ENCODE measurements at regions not wholly inside any gene's neighbourhood (a gene's known extent, or its start where the extent isn't known, plus 50 kb on each side); places are given as distances from the start of the nearest gene placed in this dataset.

- intact Hi-C loops (cut with DNase I) = no loop called here
- no peaks in the 10 kb centered on the region for H3K27me3 ChIP-seq (ENCODE audit: control insufficient read depth, insufficient read depth, low read length)
- no peaks in the 10 kb centered on the region for H3K9me3 ChIP-seq (ENCODE audit: control insufficient read depth in 2 of 3, insufficient read depth in 1 of 3, low read length in 3 of 3)
- FAIRE-seq (no peak), DNase-seq (no peak)
- H3K4me1 ChIP-seq (ENCODE audit: control insufficient read depth in 2 of 3, insufficient read depth in 2 of 3, low read depth in 1 of 3, low read length in 3 of 3) = no peaks in the 10 kb centered on the region
- H3K4me3 ChIP-seq (ENCODE audit: low read length in 3 of 3) = no peak overlapping the region
- no peak overlapping the region for H3K9ac ChIP-seq (ENCODE audit: low read length in 3 of 3)
- TF ChIP-seq CTCF (IDR thresholded peaks at IDR 0.05; ENCODE audit: borderline replicate concordance, extremely low read depth, insufficient read depth) = no peak
- no peaks in the 10 kb centered on the region for H3K36me3 ChIP-seq (ENCODE audit: control insufficient read depth in 2 of 3, insufficient read depth in 3 of 3, low read length in 3 of 3)
- H3K27ac ChIP-seq (ENCODE audit: low read depth in 2 of 2, low read length in 2 of 2) = no peak overlapping the region
Observed at GRCh38 chrX:4277122-4277521, 563.7 kb upstream of the PRKX start.

- no peak for FAIRE-seq
- H3K36me3 ChIP-seq (ENCODE audit: control insufficient read depth in 2 of 3, insufficient read depth in 3 of 3, low read length in 3 of 3) = no peaks in the 10 kb centered on the region
- no peaks in the 10 kb centered on the region for H3K9me3 ChIP-seq (ENCODE audit: control insufficient read depth in 2 of 3, insufficient read depth in 1 of 3, low read length in 3 of 3)
- H3K4me1 ChIP-seq (ENCODE audit: control insufficient read depth in 2 of 3, insufficient read depth in 2 of 3, low read depth in 1 of 3, low read length in 3 of 3) = no peaks in the 10 kb centered on the region
- intact Hi-C loops (cut with DNase I) = no loop called here
- no peak overlapping the region for H3K27ac ChIP-seq (ENCODE audit: low read depth in 2 of 2, low read length in 2 of 2)
- no peak overlapping the region for H3K4me3 ChIP-seq (ENCODE audit: low read length in 3 of 3)
- TF ChIP-seq CTCF (IDR thresholded peaks at IDR 0.05; ENCODE audit: borderline replicate concordance, extremely low read depth, insufficient read depth) = no peak
- H3K9ac ChIP-seq (ENCODE audit: low read length in 3 of 3) = no peak overlapping the region
- no peak for DNase-seq
- no peaks in the 10 kb centered on the region for H3K27me3 ChIP-seq (ENCODE audit: control insufficient read depth, insufficient read depth, low read length)
Observed at GRCh38 chrX:4268676-4269075, 555.2 kb upstream of the PRKX start.

GRCh38 chrX:4265036-4265435 is 551.6 kb upstream of the PRKX start:
- Histone ChIP-seq H3K9me3 (ENCODE audit: control insufficient read depth in 2 of 3, insufficient read depth in 1 of 3, low read length in 3 of 3) (no peaks in the 10 kb centered on the region), H3K4me3 (ENCODE audit: low read length in 3 of 3) (no peak overlapping the region), H3K4me1 (ENCODE audit: control insufficient read depth in 2 of 3, insufficient read depth in 2 of 3, low read depth in 1 of 3, low read length in 3 of 3) (no peaks in the 10 kb centered on the region), H3K36me3 (ENCODE audit: control insufficient read depth in 2 of 3, insufficient read depth in 3 of 3, low read length in 3 of 3) (no peaks in the 10 kb centered on the region), H3K27ac (ENCODE audit: low read depth in 2 of 2, low read length in 2 of 2) (no peak overlapping the region), H3K9ac (ENCODE audit: low read length in 3 of 3) (no peak overlapping the region), H3K27me3 (ENCODE audit: control insufficient read depth, insufficient read depth, low read length) (no peaks in the 10 kb centered on the region)
- TF ChIP-seq CTCF (IDR thresholded peaks at IDR 0.05; ENCODE audit: borderline replicate concordance, extremely low read depth, insufficient read depth) = no peak
- intact Hi-C loops (cut with DNase I) = no loop called here
- no peak for FAIRE-seq
- DNase-seq = no peak
